Smooth muscle cell (in vitro differentiated cells): ENCODE measurements at regions not wholly inside any gene's neighbourhood (a gene's known extent, or its start where the extent isn't known, plus 50 kb on each side); places are given as distances from the start of the nearest gene placed in this dataset.
A peak's percentile ranks its signal among the peaks of the same experiment; 100 is the strongest.

Experiments used
- DNase-seq: peaks from one replicate; lab custom pipeline; 2025; ENCODE audit not compliant: unreplicated experiment; lab: John Stamatoyannopoulos, UW
- H2AFZ ChIP-seq: fragments of 200-600 bp; sonication (generic); 2 replicates; pipeline ENCODE4 v1.6.0; 2016; ENCODE audit warnings: antibody characterized with exemption, low read depth, mild to moderate bottlenecking
- H3F3A ChIP-seq: fragments of 200-600 bp; sonication (generic); 2 replicates; pipeline ENCODE4 v1.6.0; 2017; ENCODE audit warnings: antibody characterized with exemption, low read depth
- H3K27ac ChIP-seq: fragments of 200-600 bp; sonication (generic); 2 replicates; pipeline ENCODE4 v1.5.1; 2016; ENCODE audit warnings: low read depth, mild to moderate bottlenecking
- H3K27me3 ChIP-seq: fragments of 200-600 bp; sonication (generic); 2 replicates; pipeline ENCODE4 v1.6.1; 2016; ENCODE audit warnings: low read depth, mild to moderate bottlenecking
- H3K36me3 ChIP-seq: fragments of 200-600 bp; sonication (generic); 2 replicates; pipeline ENCODE4 v1.5.1; 2016; ENCODE audit warnings: low read depth
- H3K4me1 ChIP-seq: fragments of 200-600 bp; sonication (generic); 2 replicates; pipeline ENCODE4 v1.5.1; 2016; ENCODE audit warnings: low read depth
- H3K4me2 ChIP-seq: fragments of 200-600 bp; sonication (generic); 2 replicates; pipeline ENCODE4 v1.6.0; 2016; ENCODE audit warnings: mild to moderate bottlenecking
- H3K4me3 ChIP-seq: fragments of 200-600 bp; sonication (generic); 2 replicates; pipeline ENCODE4 v1.5.1; 2016; ENCODE audit warnings: mild to moderate bottlenecking
- H3K79me2 ChIP-seq: fragments of 200-600 bp; sonication (generic); 2 replicates; pipeline ENCODE4 v1.6.0; 2016; ENCODE audit warnings: low read depth, mild to moderate bottlenecking
- H3K9ac ChIP-seq: fragments of 200-600 bp; sonication (generic); 2 replicates; pipeline ENCODE4 v1.6.0; 2016; ENCODE audit warnings: low read depth
- H3K9me3 ChIP-seq: fragments of 200-600 bp; sonication (generic); replicated peaks from 2 replicates; pipeline ENCODE4 v1.5.1; 2016; ENCODE audit warnings: low read depth
- H4K20me1 ChIP-seq: fragments of 200-600 bp; sonication (generic); 2 replicates; pipeline ENCODE4 v1.6.0; 2016; ENCODE audit warnings: low read depth
- CTCF ChIP-seq: fragments of 200-600 bp; sonication (generic); IDR thresholded peaks from 2 replicates; pipeline ENCODE4 v1.5.1; 2017; ENCODE audit warnings: borderline replicate concordance, mild to moderate bottlenecking, antibody characterized with exemption; ENCODE audit not compliant: insufficient read depth, poor library complexity, severe bottlenecking
- WGBS: methylation state at CpG from one replicate; pipeline ENCODE4 v1.1.7; 2016; ENCODE audit warnings: low lambda C conversion rate; 5-methylcytosine and 5-hydroxymethylcytosine counted together

- H3K27ac ChIP-seq: no peak overlapping the region
- whole genome bisulfite sequencing: 79% methylated on average over 3 of the region's 3 CpGs
- H3K27me3 ChIP-seq: no peaks in the 10 kb centered on the region
- no peak overlapping the region for H3K4me2 ChIP-seq
- H3K4me3 ChIP-seq: no peak overlapping the region
- no peak for TF ChIP-seq CTCF
- H3K9me3 ChIP-seq: no peaks in the 10 kb centered on the region
- H3F3A ChIP-seq: peaks cover 4% of the 10 kb centered on the region
- H3K9ac ChIP-seq: no peak overlapping the region
- no peaks in the 10 kb centered on the region for H3K36me3 ChIP-seq
- no peak for DNase-seq
- no peaks in the 10 kb centered on the region for H4K20me1 ChIP-seq
- no peak overlapping the region for H2AFZ ChIP-seq
- H3K79me2 ChIP-seq: no peaks in the 10 kb centered on the region
- no peaks in the 10 kb centered on the region for H3K4me1 ChIP-seq
These were observed 85.4 kb upstream of the PHYHIPL start for GRCh38 chr10:59090817-59091622.

- H3K79me2 ChIP-seq: no peaks in the 10 kb centered on the region
- H3K9ac ChIP-seq: no peak overlapping the region
- H3K36me3 ChIP-seq: no peaks in the 10 kb centered on the region
- H3K27me3 ChIP-seq: no peaks in the 10 kb centered on the region
- no peak overlapping the region for H3K27ac ChIP-seq
- peak overlapping the region; percentile 4 for H2AFZ ChIP-seq
- H4K20me1 ChIP-seq: no peaks in the 10 kb centered on the region
- TF ChIP-seq CTCF: no peak
- H3K4me1 ChIP-seq: no peaks in the 10 kb centered on the region
- WGBS: 87% methylated on average over 2 of the region's 2 CpGs
- H3K4me3 ChIP-seq: no peak overlapping the region
- H3F3A ChIP-seq: peaks cover 12% of the 10 kb centered on the region
- DNase-seq: no peak
- no peaks in the 10 kb centered on the region for H3K9me3 ChIP-seq
- H3K4me2 ChIP-seq: peak overlapping the region; percentile 72
These were observed 83.0 kb upstream of the PHYHIPL start for GRCh38 chr10:59093461-59093860.

- H3K36me3 ChIP-seq: no peaks in the 10 kb centered on the region
- H3F3A ChIP-seq: peaks cover 14% of the 10 kb centered on the region
- H3K9me3 ChIP-seq: no peaks in the 10 kb centered on the region
- H2AFZ ChIP-seq: no peak overlapping the region
- DNase-seq: no peak
- no peak overlapping the region for H3K4me2 ChIP-seq
- peaks cover 6% of the 10 kb centered on the region for H3K4me1 ChIP-seq
- H3K79me2 ChIP-seq: no peaks in the 10 kb centered on the region
- TF ChIP-seq CTCF: no peak
- no peak overlapping the region for H3K9ac ChIP-seq
- no peaks in the 10 kb centered on the region for H3K27me3 ChIP-seq
- no peak overlapping the region for H3K27ac ChIP-seq
- no peaks in the 10 kb centered on the region for H4K20me1 ChIP-seq
- 98% methylated on average over 2 of the region's 2 CpGs for WGBS
- H3K4me3 ChIP-seq: no peak overlapping the region
These were observed 79.8 kb upstream of the PHYHIPL start for GRCh38 chr10:59096631-59097030.

- Histone ChIP-seq H3K27ac (peak overlapping the region; percentile 61), H3K9ac (no peak overlapping the region), H3K27me3 (no peaks in the 10 kb centered on the region), H3K79me2 (no peaks in the 10 kb centered on the region), H3K4me2 (peak overlapping the region; percentile 77), H3K4me1 (peaks cover 6% of the 10 kb centered on the region), H2AFZ (no peak overlapping the region), H3K36me3 (no peaks in the 10 kb centered on the region), H3K4me3 (no peak overlapping the region), H4K20me1 (no peaks in the 10 kb centered on the region), H3F3A (peaks cover 10% of the 10 kb centered on the region), H3K9me3 (no peaks in the 10 kb centered on the region)
- no peak for DNase-seq
- TF ChIP-seq CTCF: no peak
These were observed 78.1 kb upstream of the PHYHIPL start for GRCh38 chr10:59098387-59098786.
